ENCODE measurements at regions not wholly inside any gene's neighbourhood (a gene's known extent, or its start where the extent isn't known, plus 50 kb on each side); places are given as distances from the start of the nearest gene placed in this dataset.

- no peak for TF ChIP-seq POLR2A (IDR thresholded peaks at IDR 0.05; ENCODE audit: low read length)
- no peak for TF ChIP-seq GATA1 (IDR thresholded peaks at IDR 0.05; ENCODE audit: low read depth, low read length)
Observed at GRCh38 chrX:13219991-13220764, 99.7 kb downstream of the ATXN3L start.
